Colon (tissue), 2 donors: ENCODE measurements at regions not wholly inside any gene's neighbourhood (a gene's known extent, or its start where the extent isn't known, plus 50 kb on each side); places are given as distances from the start of the nearest gene placed in this dataset.

ENCODE experiments used
- FAIRE-seq: peaks from 2 replicates; lab custom pipeline; 2012; peaks lifted over from hg19 to GRCh38; lab: Jason Lieb, UNC
- donor health status: control.
- donor health status: control.

DNA sequence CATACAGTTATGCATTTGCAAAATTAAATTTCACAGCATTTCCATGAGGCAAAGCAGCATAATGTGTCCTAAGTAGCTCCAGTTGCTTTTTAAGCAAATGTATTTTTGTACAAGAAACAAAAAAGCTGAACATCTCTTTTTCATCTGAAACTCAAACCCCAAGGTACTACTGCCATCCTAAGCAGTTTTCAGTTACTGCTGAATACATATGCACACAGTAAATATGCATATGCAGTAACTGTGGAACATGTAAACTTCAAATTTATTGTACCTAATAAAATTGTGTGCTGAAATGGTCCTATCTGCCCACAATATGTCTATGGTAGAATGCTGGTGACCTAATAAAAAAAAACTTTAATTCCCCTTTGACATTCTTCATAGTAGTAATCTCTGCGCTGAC, 458.6 kb upstream of the INTU start:
- FAIRE-seq: no peak

- no peak for FAIRE-seq
Observed at GRCh38 chr4:127174616-127175015, 458.1 kb upstream of the INTU start.

- FAIRE-seq: no peak
Observed at GRCh38 chr4:127179256-127180087, 453.3 kb upstream of the INTU start.

- no peak for FAIRE-seq
Observed at GRCh38 chr4:127181001-127181400, 451.8 kb upstream of the INTU start.

- FAIRE-seq: no peak
Observed at GRCh38 chr4:127182687-127183086, 450.1 kb upstream of the INTU start.

DNA sequence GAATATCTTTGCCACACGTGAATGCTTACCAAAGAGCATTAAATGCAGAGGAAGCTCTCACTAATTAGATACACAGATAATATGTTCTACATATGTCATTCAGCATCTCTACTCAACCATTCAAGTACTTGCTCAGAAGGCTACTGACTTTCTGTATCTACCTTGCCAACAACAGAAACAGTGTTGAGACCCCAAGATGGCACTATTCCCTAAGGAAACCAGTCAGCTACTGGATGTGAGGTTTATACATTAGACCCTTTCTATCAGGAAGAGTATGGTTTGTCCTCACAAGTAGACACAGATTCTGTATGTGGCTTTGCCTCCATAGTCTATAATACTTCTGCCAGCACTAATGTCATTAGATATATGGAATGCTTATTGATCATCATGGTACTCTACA, 443.9 kb upstream of the INTU start:
- FAIRE-seq: no peak

DNA sequence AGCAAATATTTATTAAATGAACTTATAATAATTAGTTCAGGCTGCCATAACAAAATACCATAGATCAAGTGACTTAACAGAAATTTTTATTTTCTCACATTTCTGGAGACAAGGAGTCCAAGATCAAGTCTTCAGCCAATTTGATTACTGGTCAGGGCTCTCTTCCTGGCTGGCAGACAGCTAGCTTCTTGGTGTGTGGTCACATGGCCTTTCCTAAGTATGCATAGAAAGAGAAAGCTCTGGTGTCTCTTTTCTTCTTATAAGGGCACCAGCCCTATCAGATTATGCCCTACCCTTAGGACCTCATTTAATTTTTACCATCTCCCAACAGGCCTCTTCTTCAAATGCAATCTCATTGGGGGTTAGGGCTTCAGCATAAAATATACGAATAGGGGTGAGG, 438.5 kb upstream of the INTU start:
- FAIRE-seq: no peak

- FAIRE-seq: no peak
Observed at GRCh38 chr4:127196655-127197352, 436.0 kb upstream of the INTU start.

GRCh38 chr4:127203562-127204200, 429.1 kb upstream of the INTU start:
- FAIRE-seq: no peak

DNA sequence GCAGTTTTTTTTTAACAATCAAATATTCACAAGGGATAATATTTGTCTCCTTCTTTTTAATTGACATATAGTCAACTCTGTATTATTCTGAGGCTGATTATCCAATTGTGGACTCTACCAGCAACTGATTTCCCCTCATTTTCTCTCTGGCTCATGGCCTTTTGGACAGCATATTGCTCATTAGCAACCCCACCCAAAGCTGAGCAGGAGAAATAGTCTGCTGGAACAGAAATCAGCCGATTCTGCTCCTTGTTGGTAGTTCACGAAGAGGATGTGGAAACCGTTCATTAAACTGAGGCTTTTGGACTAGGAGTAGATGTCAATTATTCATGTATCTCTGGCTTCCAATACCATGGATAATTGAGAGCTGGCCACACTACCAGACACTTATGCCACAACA, 428.4 kb upstream of the INTU start:
- FAIRE-seq: no peak

- FAIRE-seq: no peak
Observed at GRCh38 chr4:127209580-127210095, 423.1 kb upstream of the INTU start.

- FAIRE-seq: no peak
Observed at GRCh38 chr4:127210893-127211649, 421.7 kb upstream of the INTU start.

- no peak for FAIRE-seq
Observed at GRCh38 chr4:127211650-127212560, 420.9 kb upstream of the INTU start.

DNA sequence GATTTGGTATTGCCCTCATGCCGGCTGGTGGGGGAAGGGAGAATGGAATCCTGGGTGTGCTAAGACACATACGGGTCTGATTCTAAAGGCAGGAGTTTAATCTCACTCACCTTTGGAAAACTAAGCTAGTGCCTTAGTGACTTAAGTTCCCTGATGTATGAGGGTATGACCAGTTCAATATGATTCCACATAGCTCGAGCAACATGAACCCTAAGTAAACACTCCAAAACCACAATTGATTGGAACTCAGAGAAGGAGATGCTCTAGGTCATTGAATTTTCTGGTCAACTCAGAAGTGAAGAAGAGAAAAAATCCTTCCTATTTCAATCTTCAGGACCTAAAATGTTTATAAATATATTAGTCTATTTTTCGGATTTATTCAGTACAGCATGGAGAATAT, 420.1 kb upstream of the INTU start:
- no peak for FAIRE-seq

- no peak for FAIRE-seq
Observed at GRCh38 chr4:127214016-127214415, 418.7 kb upstream of the INTU start.

- no peak for FAIRE-seq
Observed at GRCh38 chr4:127214931-127215330, 417.8 kb upstream of the INTU start.

DNA sequence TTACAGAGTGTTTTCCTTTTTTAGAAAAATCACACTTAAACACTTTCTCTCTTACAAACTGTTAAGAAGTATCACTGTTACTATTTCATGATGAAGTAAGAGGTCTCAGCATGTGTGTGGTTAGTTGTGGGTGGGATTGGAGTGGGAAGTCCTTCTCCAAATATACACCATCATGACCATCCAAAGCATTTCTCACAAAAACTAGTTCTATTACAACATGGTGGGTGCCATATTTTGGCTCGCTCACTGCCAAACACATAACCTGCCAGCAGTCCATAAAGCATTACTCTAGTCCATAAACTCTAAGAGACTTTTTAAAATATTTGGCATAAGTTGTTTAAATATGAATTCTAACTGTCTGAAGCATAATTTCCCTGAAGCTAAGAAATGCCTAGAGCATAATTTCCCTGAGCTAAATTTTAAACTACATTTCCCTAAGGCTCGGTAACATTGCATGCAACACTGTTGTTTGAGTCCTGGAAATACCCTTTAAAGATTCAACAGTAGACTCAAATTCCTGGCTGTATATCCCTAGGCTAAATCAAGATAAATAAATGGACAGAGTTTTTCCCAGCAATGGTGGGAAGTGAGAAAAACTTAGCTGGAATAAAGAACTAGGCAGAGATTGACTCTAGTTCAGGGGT, 415.0 kb upstream of the INTU start:
- no peak for FAIRE-seq

- FAIRE-seq: no peak
Observed at GRCh38 chr4:127219232-127219631, 413.5 kb upstream of the INTU start.

DNA sequence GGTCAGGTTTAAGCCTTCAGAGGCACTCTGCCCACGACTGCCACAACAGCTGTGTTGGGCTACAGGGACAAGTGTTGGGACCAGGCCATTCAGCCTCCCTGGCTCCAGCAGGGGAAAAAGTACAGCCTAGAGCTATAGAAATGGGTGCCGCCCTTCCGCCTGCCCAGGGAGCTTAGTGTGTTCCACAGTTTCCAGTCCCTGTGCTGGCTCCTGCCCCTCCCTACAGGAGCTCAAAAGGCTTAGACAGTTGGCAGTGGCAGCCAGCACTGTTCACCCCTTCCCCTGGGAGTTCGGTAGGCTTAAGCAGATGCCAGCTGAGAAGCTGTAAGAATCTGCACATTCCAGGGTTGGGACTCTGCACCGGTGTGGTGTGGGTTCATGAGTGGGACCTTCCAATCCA, 408.2 kb upstream of the INTU start:
- FAIRE-seq: no peak

DNA sequence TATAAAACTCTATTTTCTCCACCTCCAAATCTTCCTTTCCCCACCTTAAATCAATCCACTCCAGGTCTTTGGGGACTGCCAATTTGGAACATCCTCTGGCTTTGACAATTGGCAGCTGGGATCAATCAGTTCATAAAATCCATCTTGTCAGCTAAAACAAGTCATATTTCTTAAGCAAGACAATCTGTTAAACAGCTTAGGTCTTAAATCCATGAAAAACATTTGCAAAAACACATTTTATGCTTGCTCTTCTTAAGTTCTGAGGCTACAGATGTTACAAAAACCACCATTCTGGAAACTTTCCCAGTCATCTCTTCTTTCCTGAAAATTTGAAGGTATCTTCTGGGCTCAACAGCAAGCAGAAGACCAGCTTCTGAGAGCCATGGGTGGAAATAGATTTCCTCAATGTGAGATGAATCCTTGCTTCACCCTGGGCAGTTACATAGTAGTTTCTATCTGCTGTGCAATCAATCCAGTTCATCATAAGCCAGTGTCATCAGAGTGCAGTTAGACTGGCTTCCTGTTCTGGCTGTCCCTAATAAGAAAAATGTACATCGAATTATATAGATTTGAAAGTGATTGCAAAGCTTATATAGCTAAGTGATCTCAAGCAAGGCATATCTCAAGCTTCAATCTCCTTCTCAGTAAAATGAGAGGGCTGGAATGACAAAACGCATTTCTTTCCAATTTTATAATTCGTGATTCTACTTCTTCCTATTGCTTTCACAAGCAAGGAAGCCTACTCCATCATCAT, 402.7 kb upstream of the INTU start:
- no peak for FAIRE-seq
